Middle frontal gyrus (tissue), 1 donor: ENCODE measurements at regions not wholly inside any gene's neighbourhood (a gene's known extent, or its start where the extent isn't known, plus 50 kb on each side); places are given as distances from the start of the nearest gene placed in this dataset.

Experiments
- DNase-seq: peaks from one replicate; pipeline ENCODE4 v3.0.0-alpha.2; 2015; ENCODE audit warnings: low spot score; ENCODE audit errors: extremely low spot score

- no peak for DNase-seq
Measured at GRCh38 chr7:48703466-48703865, 220.9 kb upstream of the CDC14C start.

DNA sequence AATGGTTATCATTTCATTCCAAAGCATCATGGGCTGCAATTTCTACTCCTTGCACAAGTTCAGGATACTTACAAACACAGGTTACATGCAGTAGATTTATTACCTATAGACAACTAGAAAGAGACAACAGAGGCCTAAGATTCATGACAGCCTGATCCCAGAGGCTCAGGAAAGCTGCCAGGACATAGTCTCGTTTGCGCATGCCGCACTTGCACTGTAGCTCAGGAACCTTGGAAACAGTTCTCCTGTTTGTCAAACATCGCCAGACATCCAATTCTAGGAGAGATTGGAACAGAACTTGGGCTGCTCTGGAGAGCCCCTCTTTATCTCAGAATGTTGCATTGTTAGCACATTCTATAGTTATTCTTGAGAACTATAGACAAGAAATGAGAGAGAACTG lies 216.2 kb upstream of the CDC14C start:
- no peak for DNase-seq

DNA sequence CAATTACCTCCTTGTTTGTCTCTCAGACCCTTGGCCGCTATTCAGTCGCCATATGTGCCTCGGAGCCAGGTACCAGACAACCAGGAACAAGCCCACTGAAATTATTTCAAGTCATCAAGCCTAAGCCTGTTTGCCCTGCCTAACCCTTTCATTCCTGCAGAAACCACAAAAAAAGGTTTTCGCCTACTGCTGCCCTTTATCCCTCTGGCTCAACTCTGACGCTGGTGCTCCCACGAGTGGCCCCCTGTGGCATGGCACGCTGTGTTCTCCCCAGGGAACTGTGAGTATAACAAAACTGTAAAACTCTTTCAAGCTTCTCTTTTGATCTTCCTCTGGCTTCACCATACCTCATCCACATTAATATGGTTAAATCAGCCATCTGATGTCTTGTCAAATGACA lies 215.7 kb upstream of the CDC14C start:
- no peak for DNase-seq

DNA sequence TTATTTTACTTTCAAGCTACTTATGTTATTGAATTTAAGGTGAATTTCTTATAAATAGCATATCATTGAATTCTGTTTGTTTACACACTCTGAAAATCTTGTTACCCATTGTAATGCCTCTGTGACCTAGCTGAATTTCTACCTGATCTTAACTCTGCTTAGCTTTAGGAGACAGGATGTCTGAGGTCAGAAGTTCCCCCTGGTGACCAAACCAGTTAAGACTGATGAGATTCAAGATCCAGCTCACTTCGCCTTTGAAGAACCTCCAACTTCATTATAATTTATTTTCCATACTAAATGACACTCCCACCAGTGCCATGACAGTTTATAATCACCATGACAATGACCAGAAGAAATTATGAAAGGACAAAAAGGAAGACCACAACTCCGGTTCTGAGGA lies 213.4 kb upstream of the CDC14C start:
- DNase-seq: no peak

DNA sequence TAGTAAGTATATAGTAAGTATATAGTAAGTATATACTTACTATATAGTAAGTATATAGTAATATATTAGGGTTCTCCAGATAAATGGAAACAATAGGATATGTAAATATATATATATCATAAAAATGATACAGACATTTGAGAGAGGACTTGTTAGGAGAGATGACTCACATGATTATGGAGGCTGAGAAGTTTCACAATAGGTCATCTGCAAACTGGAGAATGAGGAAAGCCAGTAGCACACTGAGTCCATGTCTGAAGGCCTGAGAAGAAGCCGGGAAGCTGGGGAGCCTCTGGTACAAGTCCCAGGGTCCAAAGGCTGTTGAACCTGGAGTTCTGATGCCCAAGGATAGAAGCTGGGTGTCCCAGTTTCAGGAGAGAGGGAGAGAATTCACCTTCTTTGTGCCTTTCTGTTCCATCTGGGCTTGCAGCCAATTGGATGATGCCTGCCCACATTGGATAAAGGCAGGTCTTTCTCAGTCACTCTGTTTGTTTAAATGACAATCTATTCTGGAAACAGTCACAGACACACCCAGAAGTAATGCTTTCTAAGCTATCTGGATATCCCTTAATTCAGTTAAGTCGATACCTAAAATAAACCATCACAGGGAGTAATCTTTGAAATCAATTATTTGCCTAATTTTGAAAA lies 205.5 kb upstream of the CDC14C start:
- no peak for DNase-seq

DNA sequence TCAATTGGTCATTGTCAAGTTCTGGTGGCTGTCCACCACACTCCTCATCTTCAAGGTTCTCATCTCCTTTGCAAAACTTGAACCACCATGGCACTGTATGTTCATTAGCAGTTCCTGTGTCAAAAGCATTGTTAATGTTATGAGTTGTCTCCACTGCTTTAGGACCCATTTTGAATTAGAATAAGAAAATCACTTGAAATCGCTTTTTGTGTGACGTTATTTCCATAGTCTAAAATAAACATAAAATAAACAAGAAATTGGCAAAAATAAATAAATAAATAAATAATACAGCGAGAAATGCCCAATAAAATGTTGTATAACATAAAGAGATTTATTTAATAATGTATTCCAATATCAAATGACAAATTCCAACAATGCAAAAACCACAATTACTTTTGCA lies 195.5 kb upstream of the CDC14C start:
- DNase-seq: no peak

DNA sequence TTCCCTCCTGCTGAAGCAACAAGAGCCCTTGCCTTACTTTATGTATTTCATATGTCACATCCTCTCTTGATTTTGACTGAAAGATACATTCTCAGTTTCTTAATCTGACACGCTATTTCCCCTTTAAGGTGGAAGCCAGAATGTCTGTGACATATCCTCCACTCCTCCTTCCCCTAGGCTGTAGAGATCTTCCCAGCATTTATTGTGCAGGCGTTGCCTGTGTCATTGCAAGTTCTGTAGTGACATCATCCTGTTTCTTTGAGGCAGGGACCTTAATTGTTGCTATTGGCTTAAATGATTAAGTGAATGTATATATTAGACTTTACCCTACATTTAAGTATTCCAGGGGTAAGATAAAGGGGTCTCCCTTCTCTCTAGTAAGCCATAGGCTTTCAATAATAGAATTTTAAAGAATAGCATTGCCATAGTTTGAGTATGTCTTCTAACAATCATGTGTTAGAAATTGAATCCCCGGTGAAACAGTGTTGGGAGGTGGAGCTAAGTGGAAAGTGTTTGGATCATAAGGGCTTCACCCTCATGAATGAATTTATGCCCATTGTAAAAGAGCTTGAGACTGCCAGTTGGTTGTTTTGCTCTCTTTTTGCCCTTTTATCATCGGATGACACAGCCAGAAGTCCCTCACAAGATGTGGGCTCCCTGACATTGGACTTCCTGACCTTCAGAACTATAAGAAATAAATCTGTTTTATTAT lies 189.5 kb upstream of the CDC14C start:
- DNase-seq: no peak

- DNase-seq: no peak
Measured at GRCh38 chr7:48741545-48741944, 182.8 kb upstream of the CDC14C start.

DNA sequence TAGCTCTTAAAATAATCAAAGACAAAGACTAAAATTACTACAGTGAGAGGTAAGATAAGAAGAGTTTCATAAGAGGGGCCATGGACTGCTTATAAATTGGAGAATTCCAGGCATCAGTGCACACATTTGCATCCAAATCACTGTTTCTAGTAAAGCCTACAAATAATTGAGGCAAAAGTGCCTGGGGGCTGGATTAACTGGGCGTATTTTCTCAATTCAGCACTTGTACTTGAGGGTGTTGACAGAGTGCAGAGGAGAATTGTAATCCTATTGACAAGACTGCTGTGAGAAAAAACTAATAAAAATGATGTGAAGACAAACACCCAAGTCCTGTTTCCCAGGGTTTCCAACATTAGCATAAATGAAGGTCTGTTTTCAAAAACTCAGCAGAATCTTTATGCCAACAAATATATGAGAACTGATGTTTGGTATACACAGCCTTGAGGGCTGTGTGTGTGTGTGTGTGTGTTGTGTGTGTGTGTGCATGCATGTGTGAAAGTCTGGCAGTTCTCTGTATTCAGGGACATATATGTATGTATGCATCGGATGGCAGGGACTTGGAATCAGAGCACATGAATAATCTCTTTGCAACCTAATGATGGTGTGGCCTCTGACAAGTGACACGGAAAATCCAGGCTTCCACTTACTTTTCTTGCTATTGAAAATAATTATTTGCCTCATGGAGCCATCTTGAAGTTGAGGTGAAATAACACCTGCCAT lies 182.1 kb upstream of the CDC14C start:
- DNase-seq: no peak

- DNase-seq: no peak
Measured at GRCh38 chr7:48748081-48748833, 176.1 kb upstream of the CDC14C start.

DNA sequence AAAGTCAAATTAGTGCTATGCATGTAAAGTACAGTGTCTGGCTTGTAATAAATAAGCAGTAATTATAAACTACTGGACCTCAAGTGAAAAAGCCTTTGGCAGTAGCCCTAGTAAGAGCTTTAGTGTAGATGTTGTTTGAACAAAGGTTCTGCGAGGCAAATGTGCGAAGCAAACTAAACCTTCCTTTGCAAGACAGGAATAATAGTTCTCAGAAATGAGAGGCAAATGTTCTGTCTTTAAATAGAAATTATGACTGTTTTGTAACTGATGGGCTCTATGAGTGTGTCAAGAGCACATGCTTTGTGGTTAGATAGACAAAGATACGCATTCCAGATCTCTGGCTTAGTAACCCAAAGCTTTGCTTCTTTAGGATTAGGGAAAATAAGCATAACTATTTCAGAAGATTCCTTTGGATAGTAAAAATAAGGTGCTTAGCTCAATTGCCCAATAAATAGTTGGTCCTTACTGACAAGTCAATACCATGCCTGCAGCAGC lies 169.2 kb upstream of the CDC14C start:
- no peak for DNase-seq

DNA sequence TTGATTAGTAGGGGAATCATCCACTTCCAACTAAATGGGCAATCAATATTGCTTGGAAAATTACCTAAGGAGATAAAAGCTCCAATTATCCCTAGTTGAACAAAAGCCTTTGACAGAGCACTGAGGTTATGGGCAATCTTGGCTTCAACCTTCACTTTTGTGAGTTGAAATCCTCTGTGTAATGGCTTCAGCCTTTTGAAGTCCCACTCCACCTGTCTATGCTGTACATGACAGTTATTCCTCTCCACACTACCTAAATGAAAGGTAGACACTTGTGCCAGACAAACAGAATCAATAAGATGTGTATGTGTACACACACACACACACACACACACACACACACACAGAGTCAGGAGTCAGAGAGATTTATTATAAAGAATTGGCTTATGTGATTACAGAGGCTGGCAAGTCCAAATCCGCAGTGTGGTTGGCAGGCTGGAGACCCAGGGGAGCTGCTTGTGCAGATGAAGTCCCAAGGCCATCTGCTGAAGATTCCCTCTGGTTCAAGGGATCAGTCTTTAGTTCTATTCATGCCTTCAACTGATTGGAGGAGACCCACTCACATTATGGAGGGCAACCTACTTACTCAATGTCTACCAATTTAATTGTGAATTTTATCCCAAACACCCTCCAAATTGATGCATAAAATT lies 164.8 kb upstream of the CDC14C start:
- no peak for DNase-seq

DNA sequence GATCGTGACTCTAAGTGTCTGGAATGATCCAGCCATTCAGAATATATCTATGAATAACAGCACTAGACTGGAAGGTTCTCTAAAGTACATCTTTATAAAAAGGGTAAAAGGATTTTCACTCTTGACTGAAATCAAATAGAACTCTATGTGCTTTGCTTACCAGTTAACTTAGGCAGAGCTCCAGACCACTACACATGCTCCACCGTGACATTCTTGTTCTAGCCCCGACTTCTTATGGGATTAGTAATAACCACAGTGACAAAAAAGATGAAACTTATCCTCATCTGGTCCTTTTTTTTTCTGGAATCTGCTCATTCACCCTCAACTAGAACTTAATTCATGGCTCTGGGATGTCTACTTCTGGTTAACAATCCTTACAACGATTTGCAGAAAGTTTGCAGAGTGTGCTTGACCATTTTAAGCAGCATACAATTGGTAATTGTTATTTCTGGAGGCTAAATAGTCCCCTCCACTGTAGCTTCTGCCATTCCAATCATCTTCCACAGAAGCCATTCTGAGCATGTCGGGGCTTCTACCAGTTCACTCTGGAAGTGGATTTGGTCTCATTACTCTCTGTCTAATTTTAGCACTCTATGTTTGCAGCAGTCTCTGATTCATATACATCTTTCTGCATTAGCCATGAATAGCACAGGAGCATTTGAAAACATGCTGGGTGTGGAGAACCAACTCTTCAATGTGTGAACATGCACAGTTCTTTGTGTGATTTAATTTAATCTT lies 163.7 kb upstream of the CDC14C start:
- no peak for DNase-seq

DNA sequence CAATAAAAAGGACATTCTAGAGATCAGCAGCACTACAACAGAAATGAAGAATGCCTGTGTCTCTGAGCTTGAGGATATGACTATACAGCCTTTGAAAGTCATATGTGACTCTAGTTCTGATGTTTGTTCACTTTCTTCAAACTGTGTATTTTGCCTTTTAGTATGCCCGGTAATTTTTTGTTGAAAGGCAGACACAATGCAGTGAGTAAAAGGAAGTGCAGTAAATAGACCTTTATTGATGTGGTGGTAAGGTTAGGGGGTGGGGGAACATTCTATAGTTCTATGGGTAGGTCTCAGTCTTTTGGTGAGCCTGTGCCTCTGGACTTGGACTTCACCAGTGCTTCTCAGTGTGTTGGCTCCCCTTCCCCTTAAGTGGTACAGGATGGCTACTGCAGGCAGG lies 143.5 kb upstream of the CDC14C start:
- DNase-seq: no peak

DNA sequence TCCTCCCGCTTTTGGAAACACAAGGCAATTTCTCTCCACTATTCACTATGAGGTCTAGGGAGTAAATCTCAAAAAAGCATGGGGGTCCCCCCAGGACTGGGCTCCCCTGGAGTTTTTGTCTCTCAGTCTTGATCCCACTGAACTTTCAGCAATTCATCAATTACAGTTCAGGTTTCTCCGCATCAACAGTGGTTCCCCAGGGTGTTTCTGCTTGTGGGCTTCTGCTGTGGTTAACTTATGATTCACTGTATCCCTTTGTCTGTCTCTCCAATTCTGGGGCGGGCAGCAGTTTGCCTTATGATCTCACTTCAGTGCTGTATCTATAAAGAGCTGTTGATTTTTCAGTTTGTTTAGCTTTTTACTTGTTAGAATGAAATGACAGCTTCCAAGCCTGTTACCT lies 142.6 kb upstream of the CDC14C start:
- DNase-seq: no peak

DNA sequence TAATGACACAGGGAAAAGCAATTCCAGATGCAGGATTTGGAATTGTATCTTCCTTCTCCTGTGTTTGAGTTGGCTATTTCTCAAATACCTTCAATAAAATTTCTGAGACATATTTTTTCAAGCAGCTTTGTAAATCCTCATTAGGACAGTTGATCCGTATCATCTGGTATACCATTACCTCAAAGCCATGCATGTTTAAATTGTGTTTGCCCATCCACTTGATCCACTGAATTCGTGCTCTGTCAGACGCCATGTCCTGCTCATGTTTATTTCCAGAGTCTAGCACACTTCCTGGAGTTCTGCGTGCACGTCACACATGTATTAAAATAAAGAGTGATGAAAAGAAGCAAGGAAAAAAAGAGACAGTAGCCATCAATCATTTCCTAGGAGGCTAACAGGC lies 141.8 kb upstream of the CDC14C start:
- DNase-seq: no peak

DNA sequence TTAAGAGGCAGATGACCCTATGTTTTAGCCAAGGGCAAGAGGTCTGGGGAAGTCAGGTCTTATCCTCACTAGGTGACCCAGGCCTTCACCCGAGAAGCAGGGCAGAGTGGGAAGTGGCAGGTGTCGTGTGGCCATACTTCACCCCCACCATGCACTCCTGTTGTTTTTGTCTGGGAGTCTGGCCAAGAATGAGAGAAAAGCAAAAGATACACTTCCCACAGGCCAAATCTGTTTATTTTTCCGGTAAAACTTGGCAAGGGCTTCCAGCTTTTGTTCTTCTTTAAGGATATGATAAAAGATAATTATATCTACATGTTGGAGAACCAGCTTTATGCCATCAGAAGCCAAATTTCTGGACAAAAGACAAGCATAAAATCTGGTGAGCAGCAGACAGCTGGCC lies 137.4 kb upstream of the CDC14C start:
- DNase-seq: no peak

DNA sequence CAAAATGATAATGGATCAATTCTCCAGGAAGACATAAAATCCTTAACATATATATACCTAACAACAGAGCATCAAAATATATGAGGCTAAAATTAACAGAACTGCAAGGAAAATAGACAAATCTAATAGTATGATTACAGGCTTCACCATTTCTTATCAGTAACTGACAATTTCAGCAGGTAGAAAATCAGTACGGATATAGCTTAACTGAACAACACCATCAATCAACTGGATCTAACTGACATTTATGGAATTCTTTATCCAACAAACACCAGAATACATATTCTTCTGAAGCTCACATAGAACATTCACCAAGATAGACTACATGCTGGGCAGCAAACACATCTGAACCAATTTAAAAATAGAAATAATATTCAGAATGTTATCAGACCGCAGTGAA lies 121.1 kb upstream of the CDC14C start:
- no peak for DNase-seq

DNA sequence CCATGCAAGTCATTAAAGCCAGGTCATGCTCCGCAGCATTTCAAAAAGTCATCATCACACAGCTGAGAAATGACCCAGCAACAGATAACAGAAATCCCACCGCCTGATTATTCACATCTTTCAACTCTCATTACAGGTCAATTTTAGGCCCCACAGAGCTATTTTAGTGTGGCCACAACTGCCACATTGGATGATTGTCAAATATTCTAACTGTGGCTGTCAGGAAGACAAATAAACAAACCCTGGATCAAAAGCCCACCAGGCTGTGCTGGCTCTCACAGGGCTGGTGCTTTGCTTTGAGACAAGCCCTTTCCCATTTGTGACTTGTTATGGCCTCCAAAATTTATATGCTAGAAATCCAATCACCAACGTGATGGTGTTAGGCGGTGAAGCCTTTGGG lies 117.6 kb upstream of the CDC14C start:
- no peak for DNase-seq

GRCh38 chr7:48811071-48811470 lies 113.3 kb upstream of the CDC14C start:
- DNase-seq: no peak

GRCh38 chr7:48813472-48813871 lies 110.9 kb upstream of the CDC14C start:
- no peak for DNase-seq
